ENCODE measurements at regions not wholly inside any gene's neighbourhood (a gene's known extent, or its start where the extent isn't known, plus 50 kb on each side); places are given as distances from the start of the nearest gene placed in this dataset.
"Not testable (repeated sequence)": the region's sequence is repeated elsewhere in the genome, so short reads cannot be mapped to it uniquely, and the experiment has no call there.

DNA sequence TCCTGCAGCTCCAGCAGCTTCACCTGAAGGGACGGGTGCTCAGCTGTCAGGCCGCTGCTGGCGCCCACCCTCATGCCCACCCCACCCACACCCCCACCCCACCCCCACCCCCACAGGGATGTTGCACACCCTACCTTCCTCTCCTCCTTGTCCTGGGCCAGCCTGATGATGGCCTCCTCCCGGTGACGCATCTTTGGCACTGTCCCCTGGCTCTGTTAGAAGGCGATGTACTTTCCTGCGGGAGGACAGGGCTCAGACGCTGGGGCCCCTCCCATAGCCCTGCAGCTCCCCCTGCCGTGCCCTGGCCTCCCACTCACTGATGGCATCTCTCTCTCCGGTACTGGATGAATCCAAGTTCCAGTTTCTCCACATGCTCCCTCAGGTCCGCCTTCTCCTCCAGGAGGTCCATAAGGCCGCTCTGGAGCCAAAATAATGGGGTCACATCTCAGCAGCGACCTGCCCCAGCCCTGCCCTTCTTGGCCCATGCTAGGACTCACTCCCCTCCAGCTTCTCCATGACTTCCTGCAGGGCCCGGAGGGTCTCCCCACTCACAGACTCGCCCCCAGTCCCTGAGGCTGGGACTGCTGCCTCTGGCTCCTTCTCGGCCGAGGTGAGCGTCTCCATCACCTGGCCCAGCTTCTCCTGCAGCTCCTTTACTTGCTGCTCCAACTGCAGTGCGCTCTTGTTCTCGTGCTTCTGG lies 55.2 kb downstream of the GOLGA8B start:
- not testable (repeated sequence) for DNase-seq (ENCODE audit: low spot score)

DNA sequence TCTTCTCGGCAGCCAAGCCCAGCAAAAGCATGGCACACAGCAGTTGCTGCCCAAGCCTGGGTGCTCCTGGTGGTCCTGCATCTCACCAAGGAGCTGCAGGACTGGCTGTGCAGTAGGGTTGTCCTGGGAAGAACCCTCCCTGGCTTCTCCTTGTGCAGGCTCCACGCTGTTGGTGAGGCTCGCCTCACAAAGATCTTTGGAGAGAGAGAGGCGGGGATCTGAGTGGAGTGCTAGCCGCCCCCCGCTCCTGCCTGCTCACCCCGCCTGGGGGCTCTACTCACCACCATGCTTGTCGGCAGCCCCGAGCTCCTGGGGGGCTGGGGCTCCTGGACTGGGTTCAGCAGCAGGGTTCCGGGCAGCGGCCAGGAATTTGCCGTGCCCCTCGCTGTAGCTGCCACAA lies 55.8 kb downstream of the GOLGA8B start:
- DNase-seq (ENCODE audit: low spot score), result not testable (repeated sequence)

DNA sequence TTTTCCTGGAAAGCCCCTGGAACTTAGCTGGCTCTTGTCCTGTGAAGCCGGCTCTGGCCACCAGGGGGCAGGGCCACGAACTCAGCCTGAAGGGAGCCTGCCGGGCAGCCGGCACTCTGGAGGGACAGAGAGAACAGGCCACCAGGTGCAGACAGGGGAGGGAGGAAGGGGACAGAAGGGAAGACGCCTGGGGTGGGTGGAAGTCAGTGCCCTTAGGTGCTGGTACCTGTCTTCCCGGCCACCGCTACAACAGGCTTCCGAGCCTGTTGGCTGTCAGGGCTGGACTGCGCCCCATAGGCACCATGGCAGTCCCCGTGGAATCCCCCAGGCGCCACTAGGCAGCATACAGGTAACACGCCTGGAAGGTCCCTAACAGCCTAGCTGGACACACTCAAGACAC lies 59.6 kb downstream of the GOLGA8B start:
- not testable (repeated sequence) for DNase-seq (ENCODE audit: low spot score)

DNA sequence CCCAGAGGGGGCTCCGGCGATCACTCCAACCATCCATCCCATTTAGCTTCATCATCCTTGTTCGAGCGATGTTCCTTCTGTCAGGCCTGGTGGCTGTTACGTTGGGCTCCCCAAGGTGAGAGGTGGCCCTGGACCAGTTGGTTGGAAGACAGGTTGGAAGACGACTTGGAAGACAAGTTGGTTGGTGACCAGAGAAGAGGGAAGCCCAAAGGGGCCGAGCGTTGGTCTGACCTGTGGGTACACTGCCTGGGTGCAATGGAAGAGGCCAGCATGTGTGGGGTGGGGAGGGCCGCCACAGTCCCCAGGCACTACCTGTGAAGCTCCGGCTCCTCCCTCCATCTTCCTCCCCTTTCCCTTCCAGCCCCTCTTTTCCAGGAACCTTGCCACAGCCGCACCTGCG lies 60.9 kb downstream of the GOLGA8B start:
- DNase-seq (ENCODE audit: low spot score), result not testable (repeated sequence)

DNA sequence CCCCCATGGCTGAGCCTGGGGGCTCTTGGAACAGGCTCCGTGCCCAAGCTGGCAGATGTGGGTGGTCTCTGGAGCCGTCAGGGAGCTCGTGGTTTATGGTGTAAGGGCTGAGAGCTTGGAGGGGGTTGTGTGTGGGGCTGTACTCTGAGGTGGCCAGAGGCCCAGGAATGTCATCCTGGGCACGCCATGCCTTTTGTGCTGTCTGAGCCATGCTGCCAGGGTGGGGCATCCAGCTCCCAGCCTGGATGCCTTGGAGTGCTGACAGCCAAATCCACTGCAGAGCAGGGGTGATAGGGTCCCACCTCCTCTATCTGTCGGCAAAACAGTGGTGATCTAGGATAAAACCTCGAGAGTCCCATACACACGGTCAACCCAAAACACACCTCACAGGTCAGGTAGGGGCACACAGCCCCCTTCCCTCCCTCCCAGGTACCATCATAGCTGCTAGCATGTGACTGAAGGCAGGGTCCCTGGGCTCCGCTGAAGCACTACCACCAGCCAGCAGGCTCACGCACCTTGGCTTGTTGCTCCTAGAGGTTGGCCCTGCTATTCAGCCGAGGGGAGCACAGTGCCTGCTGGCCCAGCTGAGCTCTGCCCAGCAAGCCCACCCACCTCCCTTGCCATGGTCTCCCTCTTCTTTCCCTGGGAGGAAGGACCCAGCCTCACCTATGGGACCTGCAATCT lies 61.5 kb downstream of the GOLGA8B start:
- not testable (repeated sequence) for DNase-seq (ENCODE audit: low spot score)

DNA sequence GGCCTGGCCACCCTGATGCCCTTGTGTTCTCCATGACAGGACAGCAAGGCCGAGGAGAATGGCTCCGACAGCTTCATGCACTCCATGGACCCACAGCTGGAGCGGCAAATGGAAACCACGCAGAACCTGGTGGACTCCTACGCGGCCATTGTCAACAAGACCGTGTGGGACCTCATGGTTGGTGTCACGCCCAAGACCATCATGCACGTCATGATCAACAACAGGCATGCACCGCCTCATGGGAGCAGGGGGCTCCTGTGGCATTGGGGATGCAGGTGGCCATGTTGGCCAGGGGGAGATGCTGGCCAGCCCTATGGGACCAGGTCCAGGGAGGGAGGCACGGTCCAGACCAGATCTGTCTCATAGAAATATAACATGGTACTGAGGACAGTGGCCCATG lies 62.9 kb downstream of the GOLGA8B start:
- no peak for DNase-seq (ENCODE audit: low spot score)

DNA sequence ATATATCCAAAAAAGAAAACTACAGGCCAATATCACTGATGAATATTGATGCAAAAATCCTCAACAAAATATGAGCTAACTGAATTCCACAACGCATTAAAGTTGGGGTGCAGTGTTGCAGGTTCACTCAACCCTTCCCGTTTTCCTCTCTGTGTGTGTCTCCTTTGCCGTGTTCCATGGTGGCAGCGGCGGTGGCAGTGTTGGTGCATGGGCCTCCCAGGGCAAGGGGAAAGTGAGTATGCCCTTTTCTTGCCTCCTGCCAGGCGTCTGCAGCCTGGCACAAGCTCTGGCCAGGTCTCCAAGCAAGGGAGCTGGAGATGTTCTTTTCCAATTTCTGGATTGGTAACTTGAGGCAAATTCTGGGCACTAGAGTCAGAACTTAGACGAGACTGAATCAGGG lies 63.4 kb downstream of the GOLGA8B start:
- DNase-seq (ENCODE audit: low spot score), result not testable (repeated sequence)

DNA sequence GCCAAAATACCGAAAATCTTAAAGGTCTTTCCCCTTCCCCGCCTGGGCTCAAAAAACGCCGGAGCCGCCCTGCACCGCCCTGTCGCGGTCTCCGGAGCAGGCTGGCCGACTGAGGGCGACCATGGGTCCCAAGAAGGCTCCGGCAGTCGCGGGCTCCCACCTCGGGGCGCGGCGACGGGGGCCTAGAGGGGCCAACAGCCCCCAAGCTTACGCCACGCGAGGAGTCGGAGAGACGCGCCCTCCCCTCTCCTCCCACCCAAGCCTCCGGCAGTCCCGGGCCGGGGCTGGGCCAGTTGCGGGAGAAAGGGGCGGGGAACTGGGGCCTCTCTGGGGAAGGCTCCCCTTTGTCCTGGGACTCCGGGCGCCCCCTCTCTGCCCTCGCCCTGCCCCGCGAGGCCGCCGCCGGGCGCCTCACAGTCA lies 69.2 kb downstream of the GOLGA8B start:
- DNase-seq (ENCODE audit: low spot score), result peak; percentile 59

DNA sequence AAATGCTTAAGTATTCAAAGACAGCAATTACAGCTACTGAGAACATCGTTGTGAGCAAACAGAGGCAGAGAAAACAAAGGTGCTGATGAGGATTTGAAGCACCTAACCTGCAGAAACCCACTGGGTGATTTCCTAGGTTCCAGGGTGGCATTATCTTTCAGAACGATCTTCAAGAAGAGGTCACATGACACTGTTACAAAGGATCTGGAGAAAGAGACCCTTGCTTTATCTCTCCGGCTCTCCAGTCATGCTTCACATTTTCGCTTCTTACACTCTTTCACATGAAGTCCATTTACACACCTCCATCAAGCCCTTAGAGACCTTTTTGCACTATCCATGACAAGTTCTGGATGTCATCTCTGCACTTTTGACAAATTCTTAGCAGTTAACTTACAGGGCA lies 70.8 kb downstream of the GOLGA8B start:
- no peak for DNase-seq (ENCODE audit: low spot score)

DNA sequence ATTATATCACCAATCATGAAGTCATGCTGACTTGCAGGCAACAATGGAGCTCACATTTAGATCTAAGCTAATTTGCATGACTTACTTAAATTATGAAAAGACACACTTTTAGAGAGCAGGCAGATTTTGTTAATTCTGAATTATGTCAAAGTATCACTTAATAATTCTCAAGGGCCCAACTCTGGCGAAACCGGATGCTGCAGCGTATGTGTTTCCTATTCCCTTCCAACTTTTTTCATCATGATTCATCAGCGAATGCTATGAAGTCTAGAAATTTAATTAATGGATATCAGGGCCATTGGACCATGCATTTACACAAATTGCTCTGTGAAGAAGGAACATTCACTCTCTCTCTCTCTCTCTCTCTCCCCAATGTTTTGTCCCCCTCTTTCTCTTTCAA lies 63.5 kb upstream of the GOLGA8A start:
- no peak for DNase-seq (ENCODE audit: low spot score)

DNA sequence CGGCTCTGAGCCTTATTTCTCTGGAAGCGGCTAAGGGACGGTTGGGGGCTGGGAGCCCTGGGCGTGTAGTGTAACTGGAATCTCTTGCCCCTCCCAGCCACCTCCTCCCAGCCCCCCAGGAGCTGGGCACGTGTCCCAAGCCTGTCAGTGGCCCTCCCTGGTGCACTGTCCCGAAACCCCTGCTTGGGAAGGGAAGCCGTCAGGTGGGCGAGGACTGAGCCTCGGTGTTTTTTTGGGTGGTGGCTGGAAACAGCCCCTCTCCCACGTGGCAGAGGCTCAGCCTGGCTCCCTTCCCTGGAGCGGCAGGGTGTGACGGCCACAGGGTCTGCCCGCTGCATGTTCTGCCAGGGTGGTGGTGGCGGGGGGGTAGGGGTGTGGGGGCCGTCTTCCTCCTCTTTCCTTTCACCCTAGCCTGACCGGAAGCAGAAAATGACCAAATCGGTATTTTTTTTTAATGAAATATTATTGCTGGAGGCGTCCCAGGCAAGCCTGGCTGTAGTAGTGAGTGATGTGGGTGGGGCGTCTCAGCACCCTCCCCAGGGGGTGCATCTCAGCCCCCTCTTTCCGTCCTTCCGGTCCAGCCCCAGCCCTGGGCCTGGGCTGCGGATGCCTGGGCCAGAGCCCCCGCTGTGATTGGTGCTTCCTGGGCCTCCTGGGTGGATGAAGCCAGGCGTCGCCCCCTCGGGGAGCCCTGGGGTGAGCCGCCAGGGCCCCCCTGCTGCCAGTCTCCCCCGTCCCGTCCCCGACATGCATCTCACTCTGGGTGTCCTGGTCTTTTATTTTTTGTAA lies 58.8 kb upstream of the GOLGA8A start:
- DNase-seq (ENCODE audit: low spot score), result peak; percentile 7

DNA sequence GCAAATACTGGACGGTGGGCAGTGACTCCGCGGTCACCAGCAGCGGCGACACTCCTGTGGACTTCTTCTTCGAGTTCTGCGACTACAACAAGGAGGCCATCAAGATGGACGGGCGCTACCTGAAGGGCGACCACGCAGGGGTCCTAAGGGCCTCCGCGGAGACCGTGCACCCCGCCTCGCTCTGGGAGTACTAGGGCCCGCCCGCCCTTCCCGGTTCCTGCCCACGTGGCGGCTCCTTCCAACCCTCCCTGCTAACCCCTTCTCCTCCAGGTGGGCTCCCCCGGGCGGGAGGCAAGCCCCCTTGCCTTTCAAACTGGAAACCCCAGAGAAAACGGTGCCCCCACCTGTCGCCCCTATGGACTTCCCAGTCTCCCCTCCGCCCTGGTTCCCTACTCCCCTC lies 58.1 kb upstream of the GOLGA8A start:
- DNase-seq (ENCODE audit: low spot score), result not testable (repeated sequence)

DNA sequence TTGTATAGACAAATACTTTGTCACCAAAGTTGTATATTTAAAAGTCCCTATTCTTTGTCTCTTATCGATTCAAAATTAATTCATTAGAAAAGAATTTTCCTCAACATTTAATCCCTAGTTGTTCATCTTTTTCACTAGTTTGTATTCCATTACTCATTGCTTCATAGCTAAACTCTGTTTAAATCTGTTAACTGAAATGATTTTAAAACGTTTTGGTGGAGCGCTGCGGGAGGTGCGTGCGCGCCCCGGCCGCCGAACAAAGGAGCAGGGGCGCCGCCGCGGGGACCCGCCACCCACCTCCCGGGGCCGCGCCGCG lies 56.4 kb upstream of the GOLGA8A start:
- no peak for DNase-seq (ENCODE audit: low spot score)

DNA sequence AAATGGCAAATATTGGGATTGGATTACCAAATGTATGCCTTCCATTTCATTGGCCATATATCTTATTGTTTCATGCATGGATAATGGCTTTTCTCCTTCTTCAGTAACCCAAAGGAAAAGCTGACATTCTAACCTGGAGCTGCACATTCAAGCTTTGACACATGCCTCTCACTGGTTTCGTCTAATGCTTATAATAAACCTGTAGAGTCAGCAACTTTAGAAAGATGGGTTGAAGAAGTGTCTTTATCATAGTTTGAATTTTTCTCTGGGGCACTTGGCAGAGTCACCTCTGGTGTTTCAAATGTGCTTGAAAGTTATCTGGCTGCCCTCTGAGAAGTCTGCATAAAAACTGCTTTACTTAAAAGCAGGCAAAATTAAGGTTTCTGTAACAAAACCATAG lies 55.4 kb upstream of the GOLGA8A start:
- DNase-seq (ENCODE audit: low spot score), result no peak

DNA sequence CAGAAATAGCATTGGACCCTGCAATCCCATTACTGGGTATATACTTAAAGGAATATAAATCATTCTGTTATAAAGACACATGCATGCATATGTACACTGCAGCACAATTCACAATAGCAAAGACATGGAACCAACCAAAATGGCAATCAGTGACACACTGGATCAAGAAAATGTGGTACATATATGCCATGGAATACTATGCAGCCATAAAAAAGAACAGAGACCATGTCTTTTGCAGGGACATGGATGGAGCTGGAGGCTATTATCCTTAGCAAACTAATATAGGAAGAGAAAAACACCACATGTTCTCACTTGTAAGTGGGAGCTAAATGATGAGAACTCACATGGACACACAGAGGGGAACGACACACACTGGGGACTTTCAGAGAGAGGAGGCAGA lies 53.9 kb upstream of the GOLGA8A start:
- not testable (repeated sequence) for DNase-seq (ENCODE audit: low spot score)

DNA sequence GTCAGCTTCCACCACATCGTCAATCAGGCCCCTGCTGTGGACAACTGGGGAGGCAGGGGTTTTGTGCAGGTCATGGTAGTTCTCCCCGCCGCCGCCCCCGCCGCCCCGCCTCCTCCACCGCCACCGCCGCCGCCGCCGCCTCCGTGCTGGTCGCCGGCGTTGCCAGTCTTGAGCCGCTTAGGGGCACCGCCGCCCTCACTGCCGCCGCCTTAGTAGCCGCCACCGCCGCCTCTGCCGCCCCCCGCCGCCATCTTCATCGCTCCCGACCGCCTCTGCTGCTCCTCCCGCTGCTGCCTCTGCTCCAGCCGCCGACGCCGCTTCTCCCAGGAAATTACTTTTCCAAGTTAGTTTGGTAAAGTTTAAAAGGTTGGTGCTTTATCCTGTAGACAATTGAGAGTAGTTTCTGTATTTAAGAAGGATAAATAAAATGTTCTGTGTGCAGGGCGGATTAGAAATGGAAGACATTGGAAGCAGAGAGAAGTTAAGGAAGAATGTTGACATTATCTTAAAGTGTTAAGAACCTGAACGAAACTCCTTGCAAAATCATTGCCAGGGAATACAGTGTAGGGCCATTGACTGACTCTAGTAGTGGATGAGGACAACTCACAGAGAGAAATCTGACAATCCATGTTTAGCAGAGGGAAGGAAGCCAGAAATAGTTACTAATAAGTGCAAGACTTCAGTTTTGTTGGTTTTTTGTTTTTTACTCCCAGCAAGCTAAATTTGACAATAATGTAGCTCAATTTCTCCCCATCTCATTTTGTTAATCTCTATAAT lies 53.0 kb upstream of the GOLGA8A start:
- DNase-seq (ENCODE audit: low spot score), result peak; percentile 45

DNA sequence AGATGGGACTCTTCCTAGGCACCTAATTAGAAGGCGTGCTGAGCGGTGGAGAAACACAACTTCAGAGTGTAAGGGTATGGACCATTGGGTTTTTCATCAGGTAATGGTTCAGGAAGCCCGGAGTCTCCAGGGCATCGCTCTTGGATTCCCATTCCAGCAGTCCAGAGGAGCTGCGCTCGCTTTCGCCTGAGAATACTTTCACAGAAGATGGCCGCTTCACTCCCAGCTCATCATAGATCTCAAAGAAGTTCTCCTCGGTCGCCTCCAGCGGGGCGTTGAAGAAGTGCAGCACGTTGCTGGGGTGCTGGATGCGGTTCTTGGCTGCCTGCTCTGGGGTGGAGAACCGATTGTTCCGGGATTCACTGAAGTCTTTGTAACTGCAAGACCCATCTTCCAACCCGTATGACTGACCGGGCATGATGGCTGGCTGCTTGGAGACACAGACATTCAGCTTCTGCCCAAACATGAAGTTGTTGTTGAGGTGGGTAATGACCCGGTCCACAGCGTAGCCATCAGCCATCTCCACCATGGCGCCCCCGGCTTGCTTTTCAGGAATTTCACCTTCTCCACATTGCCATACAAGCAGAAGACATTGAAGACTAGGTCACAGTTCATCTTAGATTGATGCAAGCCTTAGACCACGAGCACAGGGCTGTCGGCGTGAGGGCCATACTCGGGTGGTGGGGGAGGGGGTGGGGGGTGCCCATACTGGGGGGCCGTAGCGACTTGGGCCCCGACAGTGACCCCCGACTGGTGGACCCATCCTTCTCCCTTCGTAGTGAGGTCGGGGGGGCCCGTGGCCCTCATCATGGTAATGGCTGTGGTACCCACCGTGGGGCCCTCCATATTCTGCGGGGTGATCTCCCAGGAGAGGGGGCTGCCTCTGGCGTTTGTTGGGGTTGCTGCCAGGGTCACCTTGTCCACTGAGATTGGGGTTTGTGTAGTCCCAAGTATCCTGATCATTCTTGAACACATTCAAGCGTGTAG lies 51.7 kb upstream of the GOLGA8A start:
- DNase-seq (ENCODE audit: low spot score), result not testable (repeated sequence)

All from iPS-NIHi11 (cell line).